GM21737 (cell line): ENCODE measurements at regions not wholly inside any gene's neighbourhood (a gene's known extent, or its start where the extent isn't known, plus 50 kb on each side); places are given as distances from the start of the nearest gene placed in this dataset.
"Not testable (repeated sequence)": the region's sequence is repeated elsewhere in the genome, so short reads cannot be mapped to it uniquely, and the experiment has no call there.

ENCODE experiments used
- ATAC-seq: cut with Tn5 transposase; IDR thresholded peaks from one replicate; pipeline ENCODE4 v1.9.1; 2021; ENCODE audit warnings: mild to moderate bottlenecking, moderate library complexity; ENCODE audit not compliant: unreplicated experiment

DNA sequence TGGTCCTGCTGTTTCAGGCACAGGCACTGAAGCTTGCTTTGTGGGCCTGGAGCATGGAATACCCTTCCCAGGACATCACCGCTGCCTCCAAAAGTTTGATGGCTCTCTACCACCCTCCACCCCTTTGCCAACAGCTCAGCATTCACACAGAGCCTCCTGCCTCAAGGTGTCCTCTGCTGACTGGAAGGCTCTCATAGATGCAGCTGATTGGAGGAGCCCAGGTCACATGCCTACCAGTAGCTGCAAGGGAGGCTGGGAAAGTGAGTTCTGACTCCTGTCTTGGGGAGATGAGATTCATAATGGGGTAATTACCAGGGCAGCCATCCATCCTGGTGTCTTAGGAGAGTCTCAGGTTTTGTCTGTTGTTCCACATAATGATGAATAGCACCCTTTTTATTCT, 124.8 kb upstream of the GRIK3 start:
- ATAC-seq: no peak

DNA sequence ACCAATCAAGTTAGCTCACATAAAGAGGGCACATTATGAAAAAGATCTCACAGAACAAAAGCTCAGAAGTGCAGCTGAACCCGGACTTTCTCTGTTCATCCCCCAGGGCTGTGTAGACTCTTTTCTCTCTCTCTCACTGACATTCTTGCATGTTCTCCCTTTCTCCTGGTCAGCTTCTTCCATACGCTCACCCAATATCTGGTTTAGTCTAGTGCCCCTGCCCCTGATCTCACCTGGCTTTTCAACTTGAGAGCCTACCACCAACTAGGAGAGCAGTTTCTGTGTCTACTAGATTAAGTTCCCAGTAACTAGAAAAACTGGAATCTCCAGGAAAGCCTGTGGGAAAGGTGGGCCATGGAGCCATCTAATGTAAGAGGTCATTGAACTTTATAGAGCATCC, 126.9 kb upstream of the GRIK3 start:
- ATAC-seq: no peak

DNA sequence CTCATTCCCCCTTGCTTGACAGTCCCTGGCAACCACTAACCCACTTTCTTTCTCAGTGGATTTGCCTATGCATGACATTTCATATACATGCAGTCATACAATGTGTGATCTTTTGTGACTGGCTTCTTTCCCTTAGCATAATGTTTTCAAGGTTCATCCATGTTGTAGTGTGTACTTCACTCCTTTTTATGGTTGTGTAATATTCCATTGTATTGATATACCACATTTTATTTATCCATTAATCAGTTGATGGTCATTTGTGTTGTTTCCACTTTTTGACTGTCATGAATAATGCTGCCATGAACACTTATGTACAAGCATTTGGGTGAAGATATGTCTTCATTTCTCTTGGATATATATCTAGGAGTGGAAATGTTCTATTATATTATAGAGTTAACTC, 127.7 kb upstream of the GRIK3 start:
- no peak for ATAC-seq

DNA sequence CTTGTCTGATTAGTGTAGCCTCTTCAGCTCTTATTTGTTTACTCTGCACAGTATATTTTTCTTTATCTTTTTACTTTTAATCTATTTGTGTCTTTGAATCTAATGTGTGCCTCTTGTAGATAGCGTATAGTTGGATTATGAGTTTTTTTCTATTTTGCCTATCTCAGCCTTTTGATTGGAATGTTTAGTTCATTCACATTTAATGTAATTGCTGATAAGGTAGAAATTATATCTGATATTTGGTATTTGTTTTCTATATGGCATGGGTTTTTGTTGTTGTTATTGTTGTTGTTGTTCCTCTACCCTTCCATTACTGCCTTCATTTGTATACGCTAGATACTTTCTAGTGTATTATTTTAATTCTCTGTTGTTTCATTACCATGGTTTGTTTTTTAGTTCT, 131.7 kb upstream of the GRIK3 start:
- no peak for ATAC-seq

DNA sequence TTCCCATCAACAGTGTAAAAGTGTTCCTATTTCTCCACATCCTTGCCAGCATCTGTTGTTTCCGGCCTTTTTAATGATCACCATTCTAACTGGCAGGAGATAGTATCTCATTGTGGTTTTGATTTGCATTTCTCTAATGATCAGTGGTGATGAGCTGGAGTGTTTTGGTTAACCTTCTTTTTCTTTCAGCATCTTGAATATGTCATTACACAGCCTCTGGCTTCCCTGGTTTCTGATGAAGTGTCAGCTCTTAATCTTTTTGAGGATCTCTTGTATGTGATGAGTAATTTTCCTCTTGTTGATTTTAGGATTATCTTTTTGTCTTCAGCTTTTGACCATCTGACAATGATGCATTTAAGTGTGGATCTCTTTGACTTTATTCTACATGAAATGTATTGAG, 133.2 kb upstream of the GRIK3 start:
- no peak for ATAC-seq

DNA sequence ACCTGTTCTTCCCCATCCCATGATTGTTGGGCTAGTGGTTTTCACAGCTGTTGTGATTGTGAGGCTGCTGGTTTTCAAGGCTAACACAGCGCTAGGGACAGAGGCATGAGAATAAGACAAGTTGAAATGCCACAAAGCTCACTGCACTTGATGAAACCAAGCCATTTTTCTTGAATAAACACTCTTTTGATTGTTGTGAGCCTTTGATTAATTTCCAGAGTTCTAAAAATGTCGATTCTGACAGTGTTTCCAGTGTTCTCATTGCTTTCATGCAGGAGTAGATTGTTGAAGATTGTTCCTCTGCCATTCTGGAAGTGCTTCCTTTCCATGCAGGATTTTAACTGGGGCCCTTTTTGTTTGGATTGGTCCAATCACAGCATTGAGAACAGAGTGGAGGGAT, 134.9 kb upstream of the GRIK3 start:
- no peak for ATAC-seq

DNA sequence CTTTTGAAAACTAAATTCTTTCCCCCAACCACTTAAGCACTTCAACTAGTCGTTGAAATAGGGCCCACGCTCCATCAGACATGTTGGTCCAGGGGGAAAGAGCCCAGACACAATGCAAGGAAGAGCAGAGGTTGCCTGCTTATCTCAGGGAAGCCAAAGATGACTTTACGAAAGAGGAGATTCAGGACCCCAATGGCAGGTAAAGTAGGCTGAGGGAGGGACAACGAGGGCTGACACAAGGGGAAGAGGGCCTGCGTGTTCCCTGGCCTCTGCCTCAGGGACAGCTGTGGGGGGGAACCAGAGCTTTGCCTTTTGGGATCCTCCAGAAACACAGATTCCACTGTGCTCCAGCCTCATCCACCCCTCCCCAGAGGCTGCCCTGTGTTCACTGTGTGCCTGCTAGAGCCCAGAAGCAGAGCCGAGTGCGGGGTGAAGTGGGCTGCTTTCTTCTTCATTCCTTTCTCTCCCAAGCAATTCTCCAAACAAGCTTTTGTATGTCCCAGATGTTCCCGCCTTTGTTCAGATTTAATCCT, 135.5 kb upstream of the GRIK3 start:
- no peak for ATAC-seq

DNA sequence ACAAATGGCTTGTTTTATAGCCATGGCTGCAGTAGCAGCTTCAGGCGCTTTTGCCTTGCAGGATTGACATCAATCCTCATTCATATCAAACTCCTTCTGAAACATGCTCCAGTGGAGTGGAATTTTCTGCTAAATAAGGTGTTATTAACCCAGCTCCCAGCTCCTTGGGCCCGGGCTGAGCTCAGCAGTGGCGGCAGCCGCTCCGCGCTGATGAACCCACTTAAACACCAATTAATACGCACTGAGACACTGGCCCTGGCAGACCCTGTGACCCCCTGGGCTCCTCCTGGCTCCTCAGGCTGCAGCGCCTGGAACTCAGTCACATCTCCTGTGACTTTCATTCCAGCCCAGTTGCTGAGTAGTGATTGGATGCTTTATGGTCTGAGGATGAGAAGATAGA, 137.4 kb upstream of the GRIK3 start:
- no peak for ATAC-seq

DNA sequence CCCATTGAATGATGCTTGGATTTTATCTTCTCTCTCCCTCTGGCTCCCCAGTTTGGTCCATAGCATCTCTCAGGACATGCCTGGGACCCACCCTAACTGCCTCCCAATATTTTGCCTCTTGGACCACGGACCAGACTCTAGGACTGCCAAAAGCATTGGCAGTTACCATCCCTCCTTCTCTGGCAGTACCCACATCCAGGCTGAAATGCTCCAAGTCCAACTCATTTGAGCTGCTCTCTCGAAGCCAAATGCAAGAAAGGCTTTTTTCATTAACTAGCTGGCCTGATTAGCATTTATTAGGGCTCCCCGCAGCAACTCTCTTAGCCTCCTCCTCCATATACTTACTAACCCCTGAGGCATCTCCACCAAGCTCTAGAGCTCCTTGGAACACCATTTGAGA, 140.0 kb upstream of the GRIK3 start:
- ATAC-seq: no peak

DNA sequence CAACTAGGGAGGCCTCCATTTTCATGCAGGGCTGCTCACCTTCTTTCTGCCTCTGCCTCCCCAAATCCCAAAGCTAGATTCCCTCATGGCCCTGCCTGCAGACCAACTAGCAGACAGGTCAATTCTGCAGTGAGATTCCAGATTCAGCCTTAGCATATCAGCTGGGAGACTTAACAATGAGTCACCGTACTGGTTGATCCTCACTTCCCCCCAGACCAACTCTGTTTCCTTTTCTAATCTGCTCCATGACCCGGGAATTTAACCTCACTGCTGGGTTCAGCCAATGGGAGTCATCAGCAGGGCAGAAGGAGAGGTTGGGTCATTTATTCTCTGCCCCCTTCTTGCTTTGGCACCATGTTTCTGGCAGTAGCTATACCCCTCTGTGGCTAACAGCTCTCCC, 140.6 kb upstream of the GRIK3 start:
- ATAC-seq: no peak

DNA sequence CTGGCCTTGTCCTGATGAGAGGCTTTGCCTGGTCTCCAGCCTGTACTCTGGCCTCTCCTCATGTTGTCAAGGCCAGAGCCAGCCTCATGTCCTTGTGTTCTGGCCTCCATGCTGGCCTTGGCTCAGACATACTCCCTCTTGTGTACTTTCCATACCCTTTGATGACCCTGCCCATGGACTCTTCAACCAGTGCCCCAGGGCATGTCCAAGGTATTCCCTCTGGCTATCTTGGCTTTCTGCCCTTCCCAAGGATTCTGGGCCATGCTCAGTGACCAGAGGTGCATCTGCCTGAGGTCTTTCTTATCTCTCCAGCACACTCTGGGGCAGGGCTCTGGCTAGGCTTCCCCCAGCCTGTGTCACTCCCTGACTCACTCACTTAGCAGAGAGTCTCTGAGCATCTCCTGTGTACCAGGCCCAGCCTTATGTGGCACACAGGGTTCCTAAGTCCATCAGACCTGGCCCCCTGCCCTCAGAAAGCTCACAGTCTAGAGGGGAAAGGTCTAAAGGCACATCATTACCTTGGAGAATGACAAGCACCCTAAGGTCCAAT, 141.4 kb upstream of the GRIK3 start:
- ATAC-seq: no peak

DNA sequence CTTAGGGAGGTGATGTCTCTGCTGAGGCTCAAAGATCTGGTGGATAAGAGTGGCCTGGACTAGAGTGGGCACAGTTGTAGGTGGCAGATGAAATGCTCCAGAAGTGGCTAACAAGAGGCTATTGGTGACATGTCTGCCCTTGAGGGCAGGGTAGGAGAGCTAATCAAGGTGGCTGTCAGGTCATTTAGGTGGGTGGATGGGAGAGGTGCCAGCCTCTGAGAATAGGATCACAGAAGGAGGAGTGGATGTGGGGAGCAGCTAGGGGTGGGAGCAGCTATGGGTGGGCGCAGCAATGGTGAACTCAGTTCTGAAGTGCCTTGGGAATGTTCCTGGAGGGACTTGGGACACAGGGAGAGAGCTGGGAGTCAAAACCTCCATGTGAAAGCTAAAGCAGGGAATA, 142.0 kb upstream of the GRIK3 start:
- no peak for ATAC-seq

DNA sequence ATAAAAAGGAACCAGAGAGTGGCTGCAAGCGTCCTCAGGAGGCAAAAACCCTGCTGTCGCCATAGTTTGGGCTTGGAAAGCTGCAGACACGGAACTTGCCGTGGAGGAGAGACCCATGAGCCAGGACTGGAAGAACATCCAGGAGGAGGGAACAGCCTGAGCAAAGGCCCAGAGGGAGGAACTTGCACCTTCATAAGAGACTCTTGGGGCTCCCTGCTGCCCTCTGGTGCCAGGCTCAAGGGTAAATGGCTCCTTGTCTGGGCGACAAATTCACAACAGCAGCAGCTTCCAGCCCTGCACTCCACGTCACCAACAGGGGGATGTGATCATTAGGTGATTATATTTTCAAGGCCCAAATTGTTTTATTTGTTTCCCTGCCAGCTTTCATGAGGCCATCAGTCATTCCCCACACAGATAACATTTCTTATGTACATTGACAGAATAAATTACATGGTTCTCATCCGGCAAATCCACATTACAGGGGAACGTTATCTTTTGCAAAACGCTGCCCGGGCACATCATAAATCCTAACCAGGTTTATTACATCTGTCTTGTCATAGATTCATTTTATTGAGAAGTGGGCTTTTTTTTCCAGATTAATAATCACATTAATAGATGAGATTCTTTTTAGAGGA, 143.0 kb upstream of the GRIK3 start:
- ATAC-seq: no peak

DNA sequence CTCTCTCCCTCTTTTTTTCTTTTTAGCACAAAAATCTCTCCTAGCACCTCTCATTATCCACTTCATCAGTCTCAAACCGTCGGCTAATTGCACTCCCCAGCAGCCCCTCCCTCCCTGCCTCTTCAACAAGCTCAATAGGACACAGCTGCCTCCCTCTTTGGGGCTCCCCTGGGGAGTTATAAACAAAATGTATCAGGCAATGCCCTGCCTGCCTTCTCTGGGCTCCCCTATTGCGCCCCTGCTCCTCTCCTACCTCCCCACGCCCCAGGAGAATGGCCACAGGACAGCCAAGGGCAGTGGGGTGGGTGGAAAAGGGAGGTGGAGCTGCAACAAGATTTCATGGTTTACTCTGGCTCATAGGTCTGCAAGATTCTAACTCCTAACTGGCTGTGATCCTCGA, 147.1 kb upstream of the GRIK3 start:
- no peak for ATAC-seq

DNA sequence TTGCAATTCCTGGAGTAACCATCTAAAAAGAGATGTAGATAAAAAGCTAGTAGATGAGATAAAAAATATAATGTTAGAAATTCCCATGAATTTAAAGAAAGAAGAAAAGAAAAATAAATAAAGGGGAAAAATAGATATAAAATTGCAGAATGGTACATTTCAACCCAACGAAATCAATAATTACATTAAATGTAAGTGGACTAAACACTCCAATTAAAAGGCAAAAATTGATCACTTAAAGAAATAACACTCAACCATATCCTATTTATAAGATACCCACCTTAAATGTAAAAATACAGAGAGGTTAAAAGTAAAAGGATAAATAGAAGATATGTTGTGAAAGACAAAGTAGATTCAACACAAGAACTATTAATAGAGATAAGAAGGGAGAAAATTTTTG, 150.5 kb upstream of the GRIK3 start:
- no peak for ATAC-seq

DNA sequence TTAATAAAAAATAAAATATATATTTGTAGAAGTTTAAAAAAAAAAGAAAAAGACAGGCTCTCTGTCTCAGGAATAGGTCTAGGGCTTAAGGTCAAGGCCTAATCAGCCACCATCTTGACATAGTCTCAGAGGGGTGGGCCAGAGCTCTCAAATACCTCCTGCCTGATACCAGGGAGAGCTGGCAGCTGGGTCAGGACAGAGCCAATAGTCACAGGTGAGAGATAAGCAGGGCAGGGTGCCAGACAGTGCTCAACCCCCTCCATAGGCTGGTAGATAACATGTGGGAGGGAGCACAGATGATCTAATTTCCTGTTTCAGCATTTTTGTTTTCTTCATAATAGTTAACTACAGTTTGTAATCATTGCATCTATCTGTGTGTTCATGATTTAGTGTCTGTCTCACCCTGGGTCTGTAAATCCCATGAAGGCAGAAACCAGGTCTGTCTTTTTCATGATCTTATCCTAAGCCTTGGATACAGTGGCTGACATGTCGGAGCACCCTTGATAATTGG, 152.0 kb upstream of the GRIK3 start:
- no peak for ATAC-seq

DNA sequence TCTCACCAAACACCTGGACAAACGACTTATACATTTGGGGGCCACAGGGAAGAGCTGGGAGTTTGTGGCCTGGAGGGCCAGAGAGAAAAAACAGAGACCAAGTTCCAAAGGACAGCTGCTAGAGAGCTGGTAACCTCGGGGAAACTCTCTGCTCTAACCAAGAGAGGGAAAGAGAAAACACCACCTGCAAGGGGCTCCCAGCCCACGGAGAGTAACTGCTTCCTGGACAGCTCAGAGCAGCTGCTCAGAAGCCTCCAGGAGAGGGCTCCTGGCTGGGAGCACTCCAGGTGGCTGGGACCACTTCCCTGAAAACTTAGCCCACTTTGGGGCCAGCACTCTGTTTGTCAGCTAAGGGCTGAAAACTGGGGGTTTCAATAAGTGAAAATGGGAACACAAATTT, 154.8 kb upstream of the GRIK3 start:
- no peak for ATAC-seq

DNA sequence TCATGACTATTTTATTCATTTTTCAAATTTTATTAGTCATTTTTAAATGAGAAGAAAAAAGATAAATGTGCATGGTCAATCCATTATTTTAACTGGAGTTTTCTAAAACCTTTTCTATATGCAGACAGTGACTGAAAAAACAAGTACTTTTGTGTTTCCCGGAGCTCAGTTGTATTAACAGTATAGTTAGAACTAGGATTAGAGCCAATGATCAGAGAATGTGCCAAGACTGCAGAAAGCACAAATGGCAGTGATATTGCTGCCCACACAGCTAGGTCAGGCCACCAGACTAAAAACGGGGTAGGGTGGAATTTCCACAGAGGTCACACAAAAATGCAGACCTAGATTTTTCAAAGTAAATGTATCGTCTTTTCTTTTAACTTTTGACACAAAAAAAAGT, 163.1 kb upstream of the GRIK3 start:
- no peak for ATAC-seq

DNA sequence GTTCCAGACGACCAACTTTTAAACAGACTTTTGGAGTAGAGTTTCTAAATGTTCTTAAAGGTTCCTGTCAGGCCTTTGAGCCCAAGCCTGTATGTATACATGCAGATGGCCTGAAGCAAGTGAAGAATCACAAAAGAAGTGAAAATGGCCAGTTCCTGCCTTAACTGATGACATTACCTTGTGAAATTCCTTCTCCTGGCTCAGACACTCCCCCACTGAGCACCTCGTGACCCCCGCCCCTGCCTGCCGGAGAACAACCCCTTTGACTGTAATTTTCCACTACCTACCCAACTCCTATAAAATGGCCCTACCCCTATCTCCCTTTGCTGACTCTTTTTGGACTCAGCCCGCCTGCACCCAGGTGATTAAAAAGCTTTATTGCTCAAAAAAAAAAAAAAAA, 180.0 kb upstream of the GRIK3 start:
- ATAC-seq: not testable (repeated sequence)

DNA sequence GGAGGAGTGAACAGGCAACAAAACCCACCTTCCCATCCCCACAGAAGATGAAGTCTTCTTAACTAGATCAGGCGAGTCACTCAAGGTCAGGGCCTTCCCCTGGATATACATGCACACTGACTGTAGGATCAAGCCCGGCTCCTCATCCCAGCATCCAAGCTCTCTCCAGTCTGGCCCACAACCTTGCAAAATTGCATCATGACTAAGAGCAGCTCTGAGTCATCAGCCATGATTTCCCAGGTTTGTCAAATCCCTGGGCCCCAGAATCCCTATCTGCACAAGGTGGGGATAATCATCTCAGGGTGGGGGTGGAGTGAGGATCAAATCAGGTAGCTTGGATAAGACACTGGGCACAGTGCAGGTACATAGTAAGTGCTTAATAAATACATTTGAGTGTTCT, 199.3 kb upstream of the GRIK3 start:
- ATAC-seq: no peak

DNA sequence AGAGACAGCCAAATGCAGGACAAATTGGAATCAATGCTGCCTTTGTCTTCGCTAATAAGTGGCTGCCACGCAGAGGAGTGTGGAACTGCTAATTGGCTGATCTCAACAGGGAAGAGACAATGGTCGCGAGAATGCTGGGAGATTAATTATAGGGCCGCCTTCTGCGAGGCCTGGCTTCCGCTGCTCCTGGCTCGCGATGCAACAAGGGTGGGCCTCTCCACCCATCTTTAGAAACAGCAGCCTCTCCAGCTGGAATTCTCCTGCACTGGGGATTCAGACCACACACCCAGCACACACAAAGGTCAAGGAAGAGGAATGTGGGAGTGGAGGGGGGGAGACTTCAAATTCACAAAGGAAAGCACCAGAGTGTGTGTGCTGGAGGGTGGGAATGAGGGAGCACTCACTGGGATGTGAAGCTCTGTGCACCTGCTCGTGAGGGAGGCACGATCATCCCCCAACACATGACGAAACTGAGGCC, 200.7 kb upstream of the GRIK3 start:
- no peak for ATAC-seq

DNA sequence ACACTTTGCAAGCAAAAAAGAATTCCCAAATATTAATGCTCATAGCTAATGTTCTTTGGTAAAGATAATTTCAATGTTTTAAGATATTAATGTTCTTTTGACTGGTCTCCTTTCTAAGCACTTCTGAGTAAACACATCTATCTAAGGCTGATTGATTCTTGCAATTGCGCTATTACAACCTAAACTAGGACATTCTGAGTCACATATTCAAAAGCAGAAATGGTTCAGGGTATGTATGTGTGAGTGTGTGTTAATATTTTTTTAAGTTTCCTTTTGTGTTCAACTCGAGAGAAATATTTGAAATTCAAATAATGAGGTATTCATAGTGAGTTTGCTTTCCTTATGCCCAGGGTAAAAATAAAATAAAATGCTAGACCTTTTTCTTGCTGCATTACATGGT, 203.6 kb upstream of the GRIK3 start:
- ATAC-seq: no peak
